ENCODE measurements at regions not wholly inside any gene's neighbourhood (a gene's known extent, or its start where the extent isn't known, plus 50 kb on each side); places are given as distances from the start of the nearest gene placed in this dataset.

DNA sequence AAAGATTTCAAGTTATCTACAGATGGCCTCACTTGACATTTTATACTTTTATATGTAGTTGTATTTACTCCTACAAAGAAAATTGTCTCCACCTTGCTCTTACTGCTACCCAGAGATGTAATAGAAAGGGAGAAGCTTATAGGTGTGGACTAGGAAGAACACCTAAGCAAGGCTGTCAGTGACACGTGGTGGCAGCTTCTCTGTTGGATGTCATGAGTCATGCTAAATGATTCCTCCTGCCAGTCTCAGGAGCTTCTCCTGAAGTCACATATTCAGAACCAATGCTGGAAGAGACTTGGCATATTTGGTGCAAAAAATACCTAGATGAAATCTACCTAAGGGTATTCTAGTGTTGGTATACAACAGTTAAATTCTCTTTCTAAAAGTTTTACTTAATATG, 184.7 kb downstream of the LRRC3B start:
- H3K36me3 ChIP-seq (replicated peaks in 1 of 2; ENCODE audit: control insufficient read depth in 1 of 2, insufficient read depth in 2 of 2, low read length in 2 of 2), result no peaks in the 10 kb centered on the region
- no peaks in the 10 kb centered on the region for H3K27me3 ChIP-seq (ENCODE audit: control insufficient read depth in 2 of 2, insufficient read depth in 2 of 2, low read length in 2 of 2)
- Mint-ChIP-seq H3K4me3 (no peak overlapping the region), H3K36me3 (no peaks in the 10 kb centered on the region), H3K27me3 (ENCODE audit: low read depth in 3 of 3) (no peaks in the 10 kb centered on the region), H3K4me1 (no peaks in the 10 kb centered on the region), H3K27ac (no peak overlapping the region), H3K9me3 (peaks cover 0 to 10% (median 2%) of the 10 kb centered on the region in 7 donors)
- H3K79me2 ChIP-seq (ENCODE audit: insufficient read depth, low read length), result no peaks in the 10 kb centered on the region
- H3K9ac ChIP-seq (ENCODE audit: insufficient read depth, low read length, poor library complexity, severe bottlenecking), result no peak overlapping the region
- H3K9me3 ChIP-seq (replicated peaks in 1 of 2; ENCODE audit: control insufficient read depth in 1 of 2, insufficient read depth in 1 of 2, low read length in 2 of 2), result peaks cover 4 to 5% of the 10 kb centered on the region in 2 donors
- intact Hi-C loops (cut with micrococcal nuclease), result no loop called here
- no peaks in the 10 kb centered on the region for H4K20me1 ChIP-seq (ENCODE audit: insufficient read depth, low read length)
- no peak overlapping the region for H3K4me2 ChIP-seq (replicated peaks; ENCODE audit: extremely low read depth, low read length, poor library complexity, severe bottlenecking)
- no peaks in the 10 kb centered on the region for H3K4me1 ChIP-seq (ENCODE audit: control insufficient read depth in 1 of 2, insufficient read depth in 2 of 2, low read length in 2 of 2)
- H3K4me3 ChIP-seq (replicated peaks in 1 of 3; ENCODE audit: low read depth in 2 of 3, low read length in 3 of 3), result no peak overlapping the region
- no peak for DNase-seq
- WGBS (ENCODE audit: insufficient coverage), result no CpG with 5 or more reads among the region's 1 CpG
- TF ChIP-seq CTCF (IDR thresholded peaks at IDR 0.05), result no peak
- H3K27ac ChIP-seq (ENCODE audit: low read depth in 1 of 2, low read length in 2 of 2), result no peak overlapping the region
- H2AFZ ChIP-seq (ENCODE audit: insufficient read depth, low read depth, low read length, poor library complexity, severe bottlenecking), result no peak overlapping the region

DNA sequence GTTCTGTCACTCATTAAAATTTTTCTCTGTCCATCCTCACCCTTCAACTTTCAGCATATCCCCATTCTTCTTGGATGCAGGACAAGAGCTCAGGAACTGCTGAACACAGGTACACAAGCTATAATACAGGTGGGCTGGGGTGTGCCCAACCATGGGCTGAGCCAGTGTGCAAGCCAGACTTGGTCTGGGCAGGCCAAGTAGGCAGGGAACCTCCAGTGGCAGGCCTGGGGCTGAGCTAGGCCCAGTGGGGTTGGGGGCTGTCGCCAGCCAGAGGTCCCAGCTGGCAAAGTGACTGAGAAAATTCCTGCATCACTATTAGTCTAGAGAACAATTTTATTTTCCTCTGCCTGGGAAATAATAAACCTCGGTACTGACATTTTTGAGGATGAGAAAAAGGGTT, 202.9 kb downstream of the LRRC3B start:
- DNase-seq, result no peak
- no peaks in the 10 kb centered on the region for H3K4me1 ChIP-seq (ENCODE audit: control insufficient read depth in 1 of 2, insufficient read depth in 2 of 2, low read length in 2 of 2)
- H3K27me3 ChIP-seq (ENCODE audit: control insufficient read depth in 2 of 2, insufficient read depth in 2 of 2, low read length in 2 of 2), result no peaks in the 10 kb centered on the region
- intact Hi-C loops (cut with micrococcal nuclease), result no loop called here
- peaks cover 11 to 36% (median 29%) of the 10 kb centered on the region in 7 donors for H3K9me3 Mint-ChIP-seq
- H3K27ac ChIP-seq (ENCODE audit: low read depth in 1 of 2, low read length in 2 of 2), result no peak overlapping the region
- H3K27ac Mint-ChIP-seq, result no peak overlapping the region
- H3K9ac ChIP-seq (ENCODE audit: insufficient read depth, low read length, poor library complexity, severe bottlenecking), result no peak overlapping the region
- H3K4me2 ChIP-seq (replicated peaks; ENCODE audit: extremely low read depth, low read length, poor library complexity, severe bottlenecking), result no peak overlapping the region
- no peak overlapping the region for H2AFZ ChIP-seq (ENCODE audit: insufficient read depth, low read depth, low read length, poor library complexity, severe bottlenecking)
- H3K4me1 Mint-ChIP-seq, result no peaks in the 10 kb centered on the region
- H4K20me1 ChIP-seq (ENCODE audit: insufficient read depth, low read length), result no peaks in the 10 kb centered on the region
- no peak overlapping the region for H3K4me3 ChIP-seq (replicated peaks in 1 of 3; ENCODE audit: low read depth in 2 of 3, low read length in 3 of 3)
- H3K36me3 ChIP-seq (replicated peaks in 1 of 2; ENCODE audit: control insufficient read depth in 1 of 2, insufficient read depth in 2 of 2, low read length in 2 of 2), result no peaks in the 10 kb centered on the region
- no peaks in the 10 kb centered on the region for H3K36me3 Mint-ChIP-seq
- no peak overlapping the region for H3K4me3 Mint-ChIP-seq
- peaks cover 35 to 76% of the 10 kb centered on the region in 2 donors for H3K9me3 ChIP-seq (replicated peaks in 1 of 2; ENCODE audit: control insufficient read depth in 1 of 2, insufficient read depth in 1 of 2, low read length in 2 of 2)
- no peaks in the 10 kb centered on the region for H3K79me2 ChIP-seq (ENCODE audit: insufficient read depth, low read length)
- no peaks in the 10 kb centered on the region for H3K27me3 Mint-ChIP-seq (ENCODE audit: low read depth in 3 of 3)
- no peak for TF ChIP-seq CTCF (IDR thresholded peaks at IDR 0.05)
- no CpG with 5 or more reads among the region's 2 CpGs for WGBS (ENCODE audit: insufficient coverage)
